NCI-H128 (cell line): ENCODE measurements at regions not wholly inside any gene's neighbourhood (a gene's known extent, or its start where the extent isn't known, plus 50 kb on each side); places are given as distances from the start of the nearest gene placed in this dataset.
"Not testable (repeated sequence)": the region's sequence is repeated elsewhere in the genome, so short reads cannot be mapped to it uniquely, and the experiment has no call there.

ENCODE experiments used
- DNase-seq: peaks from one replicate; lab custom pipeline; 2025; ENCODE audit not compliant: unreplicated experiment; lab: John Stamatoyannopoulos, UW

GRCh38 chr12:124477107-124477915 lies 90.1 kb downstream of the NCOR2 start:
- no peak for DNase-seq

- DNase-seq = no peak
Measured at GRCh38 chr12:124476011-124476400, 91.4 kb downstream of the NCOR2 start.

- no peak for DNase-seq
Measured at GRCh38 chr12:124475295-124476010, 92.0 kb downstream of the NCOR2 start.

- no peak for DNase-seq
Measured at GRCh38 chr12:124474709-124475108, 92.7 kb downstream of the NCOR2 start.

GRCh38 chr12:124472690-124473279 lies 94.6 kb downstream of the NCOR2 start:
- no peak for DNase-seq

GRCh38 chr12:124471828-124472227 lies 95.6 kb downstream of the NCOR2 start:
- no peak for DNase-seq

- no peak for DNase-seq
Measured at GRCh38 chr12:124470806-124471205, 96.6 kb downstream of the NCOR2 start.

GRCh38 chr12:124470139-124470538 lies 97.3 kb downstream of the NCOR2 start:
- DNase-seq = no peak

- no peak for DNase-seq
Measured at GRCh38 chr12:124469193-124469888, 98.1 kb downstream of the NCOR2 start.

- not testable (repeated sequence) for DNase-seq
Measured at GRCh38 chr12:124467549-124467948, 99.9 kb downstream of the NCOR2 start.

GRCh38 chr12:124466216-124467128 lies 100.9 kb downstream of the NCOR2 start:
- no peak for DNase-seq

GRCh38 chr12:124465473-124465872 lies 101.9 kb downstream of the NCOR2 start:
- DNase-seq = no peak

- no peak for DNase-seq
Measured at GRCh38 chr12:124464830-124465229, 102.6 kb downstream of the NCOR2 start.

- no peak for DNase-seq
Measured at GRCh38 chr12:124464062-124464461, 103.3 kb downstream of the NCOR2 start.

GRCh38 chr12:124463341-124463921 lies 104.0 kb downstream of the NCOR2 start:
- DNase-seq = peak; percentile 60

GRCh38 chr12:124462750-124463149 lies 104.7 kb downstream of the NCOR2 start:
- DNase-seq = no peak

GRCh38 chr12:124461851-124462623 lies 105.4 kb downstream of the NCOR2 start:
- no peak for DNase-seq

GRCh38 chr12:124461241-124461673 lies 106.2 kb downstream of the NCOR2 start:
- no peak for DNase-seq

- DNase-seq = no peak
Measured at GRCh38 chr12:124460771-124461170, 106.6 kb downstream of the NCOR2 start.
